Upper lobe of left lung (tissue), 6 donors: ENCODE measurements at regions not wholly inside any gene's neighbourhood (a gene's known extent, or its start where the extent isn't known, plus 50 kb on each side); places are given as distances from the start of the nearest gene placed in this dataset.

Experiments
- ATAC-seq, 2 donors: fragments of 200-7000 bp; cut with Tn5 transposase; one replicate each; pipeline ENCODE4 v1.9.1; 2022; ENCODE audit warnings: mild to moderate bottlenecking in 2 of 2, moderate library complexity in 2 of 2; ENCODE audit not compliant: low FRiP score in 2 of 2
- DNase-seq, 2 donors: peaks; one replicate each; pipeline ENCODE4 v3.0.0-alpha.2; 2019 to 2020
- H3K27ac ChIP-seq, 4 donors: fragments of 200-600 bp; sonication (generic); one replicate each; pipeline ENCODE4 v1.5.1; 2016 to 2019
- H3K27me3 ChIP-seq, 4 donors: fragments of 200-600 bp; sonication (generic); one replicate each; pipeline ENCODE4 v1.5.1; 2017 to 2019
- H3K36me3 ChIP-seq, 4 donors: fragments of 200-600 bp; sonication (generic); one replicate each; pipeline ENCODE4 v1.5.1; 2016 to 2019
- H3K4me1 ChIP-seq, 4 donors: fragments of 200-600 bp; sonication (generic); one replicate each; pipeline ENCODE4 v1.5.1; 2018 to 2019
- H3K4me3 ChIP-seq, 4 donors: fragments of 200-600 bp; sonication (generic); one replicate each; pipeline ENCODE4 v1.5.1; 2017 to 2019; ENCODE audit warnings: mild to moderate bottlenecking in 2 of 4, moderate library complexity in 1 of 4
- H3K9me3 ChIP-seq, 4 donors: fragments of 200-600 bp; sonication (generic); one replicate each; pipeline ENCODE4 v1.5.1; 2018 to 2019
- CTCF ChIP-seq, 6 experiments: fragments of 450-650 bp in 4 of 6; fragments of 200-600 bp in 2 of 6; sonication (generic) in 2 of 6; IDR thresholded peaks; one replicate each; pipeline ENCODE4 v1.5.1; 2016 to 2019; ENCODE audit warnings: antibody characterized with exemption in 6 of 6
- EP300 ChIP-seq, 4 donors: sonication (generic); formaldehyde crosslinking; IDR thresholded peaks; one replicate each; pipeline ENCODE4 v1.5.1; 2017; ENCODE audit warnings: antibody characterized with exemption in 4 of 4, control low read depth in 2 of 4
- POLR2A ChIP-seq, 4 donors: fragments of 450-650 bp; IDR thresholded peaks; one replicate each; pipeline ENCODE4 v1.5.1; 2016 to 2017; ENCODE audit warnings: antibody characterized with exemption in 4 of 4, mild to moderate bottlenecking in 2 of 4
- POLR2AphosphoS5 ChIP-seq, 2 donors: sonication (generic); formaldehyde crosslinking; IDR thresholded peaks; one replicate each; pipeline ENCODE4 v1.5.1; 2017; ENCODE audit warnings: antibody characterized with exemption in 2 of 2
- WGBS, 2 donors: methylation state at CpG; one replicate each; pipeline ENCODE4 v1.1.5; 2017 to 2018; 5-methylcytosine and 5-hydroxymethylcytosine counted together
- small RNA-seq, 4 donors: library from RNA; depleted of rRNA; stranded (forward); fragments of <200 nt; gene quantifications; one replicate each; pipeline ENCODE3, GENCODE V24; 2016
- donor health status: DM: no; HTN: no; CAD: no; lungs with moderate emphysema.
- donor health status: DM: no; HTN: yes; CAD: no; lungs with severe emphysema.

- H3K4me3 ChIP-seq, result no peak overlapping the region
- H3K9me3 ChIP-seq, result no peaks in the 10 kb centered on the region
- no peaks in the 10 kb centered on the region for H3K4me1 ChIP-seq
- ATAC-seq (no peak), DNase-seq (no peak)
- H3K27me3 ChIP-seq, result no peaks in the 10 kb centered on the region
- H3K36me3 ChIP-seq, result no peaks in the 10 kb centered on the region
- TF ChIP-seq CTCF (IDR thresholded peaks at IDR 0.05), result no peak
- TF ChIP-seq POLR2A (IDR thresholded peaks at IDR 0.05), result no peak
- no peak for TF ChIP-seq EP300 (IDR thresholded peaks at IDR 0.05)
- no peak for TF ChIP-seq POLR2AphosphoS5 (IDR thresholded peaks at IDR 0.05)
- 46 to 54% methylated on average over 4 of the region's 4 CpGs for WGBS, 2 donors
- no peak overlapping the region for H3K27ac ChIP-seq
Measured at GRCh38 chr7:65820287-65820950, 52.5 kb upstream of the VKORC1L1 start.

Small RNA genes in the stretch of these regions (small RNA-seq; reads per million reads assigned to genes)
- gene AC114501.1 (0 reads per million in 4 donors), gene RNU6-912P (0 reads per million in 4 donors), gene SNORA15B-2 (0 reads per million in 4 donors), gene SNORA22 (0 reads per million in 4 donors)
